Heart right ventricle (tissue), 16 donors: ENCODE measurements at regions not wholly inside any gene's neighbourhood (a gene's known extent, or its start where the extent isn't known, plus 50 kb on each side); places are given as distances from the start of the nearest gene placed in this dataset.

Experiments
- ATAC-seq, 8 donors: fragments of 200-7000 bp; cut with Tn5 transposase; one replicate each; pipeline ENCODE4 v1.9.1; 2020; ENCODE audit warnings: mild to moderate bottlenecking in 8 of 8, moderate library complexity in 8 of 8, moderate number of reproducible peaks in 1 of 8
- DNase-seq, 2 donors: peaks; one replicate each; pipeline ENCODE4 v3.0.0-alpha.2; 2020
- H3K27ac ChIP-seq, 10 donors: fragments of 200-600 bp; sonication (generic) in 2 of 10; one replicate each; pipeline versions ENCODE4 v1.5.0 to v1.8.0; 2020 to 2022; ENCODE audit warnings: mild to moderate bottlenecking in 3 of 10
- H3K27me3 ChIP-seq, 7 donors: fragments of 200-600 bp; one replicate each; pipeline ENCODE4 v1.8.0; 2021 to 2022; ENCODE audit warnings: mild to moderate bottlenecking in 2 of 7
- H3K36me3 ChIP-seq, 9 donors: fragments of 200-600 bp; sonication (generic) in 1 of 9; one replicate each; pipeline versions ENCODE4 v1.5.0 to v1.8.0; 2020 to 2022; ENCODE audit warnings: mild to moderate bottlenecking in 2 of 9
- H3K4me1 ChIP-seq, 9 donors: fragments of 200-600 bp; sonication (generic) in 1 of 9; one replicate each; pipeline versions ENCODE4 v1.5.0 to v1.8.0; 2020 to 2022; ENCODE audit warnings: mild to moderate bottlenecking in 4 of 9
- H3K4me3 ChIP-seq, 10 donors: fragments of 200-600 bp; sonication (generic) in 2 of 10; one replicate each; pipeline versions ENCODE4 v1.5.0 to v1.8.0; 2020 to 2022; ENCODE audit warnings: mild to moderate bottlenecking in 7 of 10, moderate library complexity in 2 of 10
- H3K9me3 ChIP-seq, 11 donors: fragments of 200-600 bp in 10 of 11; sonication (generic) in 2 of 11; one replicate each; pipeline versions ENCODE4 v1.5.0 to v1.8.0; 2013 to 2022; ENCODE audit warnings: mild to moderate bottlenecking in 2 of 11, control low read depth in 1 of 11, moderate library complexity in 1 of 11
- CTCF ChIP-seq, 9 donors: fragments of 200-600 bp; sonication (generic) in 2 of 9; IDR thresholded peaks; one replicate each; pipeline versions ENCODE4 v1.5.0 to v1.8.0; 2021 to 2022; ENCODE audit warnings: antibody characterized with exemption in 9 of 9, mild to moderate bottlenecking in 5 of 9, moderate library complexity in 1 of 9
- WGBS, 2 donors: extraction: QIAGEN DNeasy Blood & Tissue Kit; methylation state at CpG; one replicate each; pipeline ENCODE4 v1.1.7; 2013; ENCODE audit warnings: inconsistent platforms in 1 of 2; 5-methylcytosine and 5-hydroxymethylcytosine counted together
- intact Hi-C, 10 donors: fragments of 100-400 bp; cut with DNase I; formaldehyde crosslinking; loops; one replicate each; pipeline versions ENCODE4 v1.11.1 to v1.14.2; 2022
- donor health status: Arrhythmogenic right ventricular cardiomyopathy.
- donor health status: ischemic (EF 13 %, LVEDD 7.1; RV severe dilation, severe dysfunction).
- donor health status: healthy with polysubstance abuse.
- donor health status: DM: no; HTN: yes; CAD: no.
- donor health status: DM: no; HTN: no; CAD: no.
- donor health status: ischemic (EF 25% LVEDD 6.9; RV normal size, moderate dysfunction).
- donor health status: ischemic (EF 25% LVEDD 5.7; RV mildly dilated, moderate dysfunction).
- donor health status: healthy.
- donor health status: DM: yes; HTN: yes; CAD: no.
- donor health status: Ischemic cardiomyopathy.
- donor health status: ischemic (EF 35%, LVEDD 5.7; RV mildly dilated, moderate dysfunction).
- donor health status: nonischemic (EF 11% LVEDD 7.7; RV severe dilation, severe dysfunction).
- donor health status: DM: yes; HTN: yes; CAD: no.
- donor health status: PGD.
- donor health status: ischemic (EF 29% LVEDD 5.4; RV normal size, mild dysfunction).
- donor health status: nonischemic (EF 23%, LVEDD 6.1; RV moderate dilation, normal function).

- Histone ChIP-seq H3K9me3 (no peaks in the 10 kb centered on the region), H3K36me3 (no peaks in the 10 kb centered on the region), H3K27ac (no peak overlapping the region), H3K4me3 (no peak overlapping the region), H3K27me3 (no peaks in the 10 kb centered on the region), H3K4me1 (peaks cover 0 to 58% (median 5%) of the 10 kb centered on the region in 9 donors)
- 87 to 89% methylated on average over 2 of the region's 2 CpGs for WGBS, 2 donors
- ATAC-seq: no peak
- no peak for TF ChIP-seq CTCF (IDR thresholded peaks at IDR 0.05)
- intact Hi-C loops: no loop called here
- no peak for DNase-seq
Measured at GRCh38 chr2:64844087-64844486, 145.1 kb upstream of the SLC1A4 start.

GRCh38 chr2:64845273-64845905, 143.8 kb upstream of the SLC1A4 start:
- WGBS, 2 donors: 88 to 92% methylated on average over 2 of the region's 2 CpGs

GRCh38 chr2:64846177-64846576, 143.0 kb upstream of the SLC1A4 start:
- H3K27ac ChIP-seq: peak overlapping the region in 1 of 10 donors; percentile 31
- DNase-seq (no peak), ATAC-seq (peak in 2 of 8 donors; percentile 13 to 38)
- intact Hi-C loops: no loop called here
- no peak overlapping the region for H3K4me3 ChIP-seq
- peaks cover 0 to 51% (median 0%) of the 10 kb centered on the region in 9 donors for H3K4me1 ChIP-seq
- no peaks in the 10 kb centered on the region for H3K27me3 ChIP-seq
- H3K9me3 ChIP-seq: no peaks in the 10 kb centered on the region
- WGBS, 2 donors: 79 to 83% methylated on average over 3 of the region's 3 CpGs
- no peaks in the 10 kb centered on the region for H3K36me3 ChIP-seq
- no peak for TF ChIP-seq CTCF (IDR thresholded peaks at IDR 0.05)

More at GRCh38 chr2:64845273-64845905, 143.8 kb upstream of the SLC1A4 start:
- no peak for TF ChIP-seq CTCF (IDR thresholded peaks at IDR 0.05)
- intact Hi-C loops: no loop called here
- peak overlapping the region in 1 of 10 donors; percentile 31 for H3K27ac ChIP-seq
- DNase-seq (no peak), ATAC-seq (peak in 1 of 8 donors; percentile 7)
- H3K36me3 ChIP-seq: no peaks in the 10 kb centered on the region
- H3K4me1 ChIP-seq: peaks cover 0 to 51% (median 5%) of the 10 kb centered on the region in 9 donors
- H3K4me3 ChIP-seq: no peak overlapping the region
- no peaks in the 10 kb centered on the region for H3K27me3 ChIP-seq
- H3K9me3 ChIP-seq: no peaks in the 10 kb centered on the region

- Histone ChIP-seq H3K27ac (no peak overlapping the region), H3K9me3 (no peaks in the 10 kb centered on the region), H3K4me1 (peaks cover 0 to 54% (median 0%) of the 10 kb centered on the region in 9 donors), H3K4me3 (no peak overlapping the region), H3K27me3 (no peaks in the 10 kb centered on the region), H3K36me3 (no peaks in the 10 kb centered on the region)
- no peak for TF ChIP-seq CTCF (IDR thresholded peaks at IDR 0.05)
- intact Hi-C loops: no loop called here
- ATAC-seq (no peak), DNase-seq (no peak)
- 93 to 95% methylated on average over 5 of the region's 5 CpGs for WGBS, 2 donors
Measured at GRCh38 chr2:64847930-64848329, 141.3 kb upstream of the SLC1A4 start.
